DND-41 (cell line): ENCODE measurements at regions not wholly inside any gene's neighbourhood (a gene's known extent, or its start where the extent isn't known, plus 50 kb on each side); places are given as distances from the start of the nearest gene placed in this dataset.

ENCODE experiments used
- EZH2 ChIP-seq: IDR thresholded peaks from 3 replicates; pipeline ENCODE4 v1.6.1; 2012; ENCODE audit warnings: borderline replicate concordance, low read depth, mild to moderate bottlenecking, moderate library complexity, low read length, inconsistent platforms; ENCODE audit not compliant: severe bottlenecking
- TF ChIP-seq, protein P1 (sequence below): IDR thresholded peaks from 2 replicates; pipeline ENCODE4 v1.5.1; 2012; ENCODE audit warnings: borderline replicate concordance, low read length, moderate library complexity, mild to moderate bottlenecking; ENCODE audit not compliant: poor library complexity, severe bottlenecking; ENCODE audit errors: extremely low read depth

DNA sequence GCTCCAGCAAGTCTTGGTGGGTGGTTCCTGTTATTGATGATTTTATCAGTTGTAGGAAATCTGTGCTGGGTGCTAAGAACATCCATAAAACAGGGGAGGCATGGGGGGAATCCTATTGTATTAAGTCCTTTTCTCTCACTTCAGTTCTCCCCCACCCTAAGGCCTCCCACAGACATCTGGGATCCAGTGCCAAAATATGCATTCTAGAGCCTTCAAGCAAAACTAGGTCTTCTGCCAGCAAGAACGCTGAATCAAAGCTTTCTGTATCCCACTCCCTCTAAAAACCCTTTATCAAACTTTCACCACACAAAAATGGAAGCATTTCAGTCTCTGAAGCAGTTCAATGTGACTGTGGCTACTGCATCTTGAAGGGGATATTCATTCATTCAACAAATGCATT lies 281.9 kb downstream of the GAS1 start:
- no peak for TF ChIP-seq EZH2
- TF ChIP-seq, protein P1, sequence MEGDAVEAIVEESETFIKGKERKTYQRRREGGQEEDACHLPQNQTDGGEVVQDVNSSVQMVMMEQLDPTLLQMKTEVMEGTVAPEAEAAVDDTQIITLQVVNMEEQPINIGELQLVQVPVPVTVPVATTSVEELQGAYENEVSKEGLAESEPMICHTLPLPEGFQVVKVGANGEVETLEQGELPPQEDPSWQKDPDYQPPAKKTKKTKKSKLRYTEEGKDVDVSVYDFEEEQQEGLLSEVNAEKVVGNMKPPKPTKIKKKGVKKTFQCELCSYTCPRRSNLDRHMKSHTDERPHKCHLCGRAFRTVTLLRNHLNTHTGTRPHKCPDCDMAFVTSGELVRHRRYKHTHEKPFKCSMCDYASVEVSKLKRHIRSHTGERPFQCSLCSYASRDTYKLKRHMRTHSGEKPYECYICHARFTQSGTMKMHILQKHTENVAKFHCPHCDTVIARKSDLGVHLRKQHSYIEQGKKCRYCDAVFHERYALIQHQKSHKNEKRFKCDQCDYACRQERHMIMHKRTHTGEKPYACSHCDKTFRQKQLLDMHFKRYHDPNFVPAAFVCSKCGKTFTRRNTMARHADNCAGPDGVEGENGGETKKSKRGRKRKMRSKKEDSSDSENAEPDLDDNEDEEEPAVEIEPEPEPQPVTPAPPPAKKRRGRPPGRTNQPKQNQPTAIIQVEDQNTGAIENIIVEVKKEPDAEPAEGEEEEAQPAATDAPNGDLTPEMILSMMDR = no peak
